ENCODE measurements at regions not wholly inside any gene's neighbourhood (a gene's known extent, or its start where the extent isn't known, plus 50 kb on each side); places are given as distances from the start of the nearest gene placed in this dataset.

DNA sequence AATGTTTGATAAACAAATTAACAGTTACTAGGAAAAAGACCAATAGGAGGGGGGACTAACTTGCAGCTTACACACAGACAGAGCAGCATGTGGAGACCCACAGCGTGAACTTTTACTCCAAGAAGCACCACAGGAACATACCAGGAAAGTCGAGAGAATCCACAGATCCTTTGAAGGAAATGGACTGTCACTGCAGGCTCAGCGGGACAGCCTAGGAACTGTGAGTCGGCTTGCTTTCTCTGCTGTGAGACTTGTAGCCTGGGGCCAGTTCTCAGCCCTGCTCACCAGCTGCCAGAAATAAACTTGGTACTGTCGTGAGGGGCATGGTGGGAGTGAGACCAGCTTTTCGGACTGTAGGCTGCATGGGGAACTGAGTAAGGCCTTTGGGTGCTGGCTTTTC lies 1211.5 kb downstream of the PCDH17 start:
- ATAC-seq (no peak), FAIRE-seq (no peak), DNase-seq (ENCODE audit: low read depth, low spot score) (no peak)
- no peak overlapping the region for H2AFZ ChIP-seq (ENCODE audit: control insufficient read depth, low read depth, low read length)
- ChIA-PET POLR2A (no interaction called here), SMC1A (ENCODE audit: uncharacterized antibody, unreplicated experiment) (no interaction called here), CTCF (no interaction called here), RAD21 (ENCODE audit: unreplicated experiment) (no interaction called here)
- no peaks in the 10 kb centered on the region for H4K20me1 ChIP-seq (ENCODE audit: control insufficient read depth, insufficient read depth)
- H3K4me2 ChIP-seq (ENCODE audit: control insufficient read depth, insufficient read depth): no peak overlapping the region
- H3K79me2 ChIP-seq (ENCODE audit: control insufficient read depth, insufficient read depth, low read length): no peaks in the 10 kb centered on the region
- H3K27ac ChIP-seq (ENCODE audit: control insufficient read depth, insufficient read depth): no peak overlapping the region
- intact Hi-C loops (cut with micrococcal nuclease; ENCODE audit: unreplicated experiment): no loop called here
- no peaks in the 10 kb centered on the region for H3K27me3 ChIP-seq (replicated peaks in 1 of 2; ENCODE audit: control insufficient read depth in 2 of 2, insufficient read depth in 2 of 2, low read length in 1 of 2)
- WGBS (ENCODE audit: insufficient coverage, insufficient replicate concordance, low lambda C conversion rate, missing lambda C conversion rate): 32% methylated on average over 6 of the region's 6 CpGs
- H3K36me3 ChIP-seq (ENCODE audit: control insufficient read depth in 2 of 2, insufficient read depth in 2 of 2, low read length in 1 of 2): no peaks in the 10 kb centered on the region
- BruUV-seq (replicated peaks): no TSS peak
- no peaks in the 10 kb centered on the region; the same call in 1 of the 3 replicates for H3K9me3 ChIP-seq (replicated peaks; ENCODE audit: control insufficient read depth, insufficient read depth, low read length)
- H3K4me3 ChIP-seq: no peak overlapping the region
- no peak for TF ChIP-seq STAT3 (IDR thresholded peaks at IDR 0.05; ENCODE audit: low read depth, low read length)
- no peak for TF ChIP-seq GATAD2B (conservative IDR thresholded peaks at IDR 0.05; ENCODE audit: low read depth)
- no peak for TF ChIP-seq RAD51 (IDR thresholded peaks at IDR 0.05)
- TF ChIP-seq EED (IDR thresholded peaks at IDR 0.05; ENCODE audit: low read depth): no peak
- no peak for TF ChIP-seq DPF2 (IDR thresholded peaks at IDR 0.05)
- no peak for TF ChIP-seq YBX1 (IDR thresholded peaks at IDR 0.05)
- TF ChIP-seq ATF7 (IDR thresholded peaks at IDR 0.05; ENCODE audit: low read depth): no peak
- no peak for TF ChIP-seq ZBTB11 (CRISPR knock-in tag; IDR thresholded peaks at IDR 0.05)
- TF ChIP-seq GABPA (IDR thresholded peaks at IDR 0.05; ENCODE audit: low read depth): no peak
- H3K9ac ChIP-seq (ENCODE audit: control insufficient read depth, insufficient read depth, low read length): no peak overlapping the region
- H3K4me1 ChIP-seq (ENCODE audit: control insufficient read depth, insufficient read depth, low read length): no peaks in the 10 kb centered on the region
- in situ Hi-C loops (cut with MboI): no loop called here
